GM21360 (cell line): ENCODE measurements at regions not wholly inside any gene's neighbourhood (a gene's known extent, or its start where the extent isn't known, plus 50 kb on each side); places are given as distances from the start of the nearest gene placed in this dataset.

Experiments used
- ATAC-seq: cut with Tn5 transposase; IDR thresholded peaks from one replicate; pipeline ENCODE4 v1.9.1; 2021; ENCODE audit warnings: mild to moderate bottlenecking, moderate library complexity; ENCODE audit not compliant: unreplicated experiment

GRCh38 chr13:99911965-99912566 lies 59.5 kb downstream of the ZIC5 start:
- no peak for ATAC-seq

GRCh38 chr13:99911069-99911964 lies 60.2 kb downstream of the ZIC5 start:
- no peak for ATAC-seq

GRCh38 chr13:99909836-99910619 lies 61.5 kb downstream of the ZIC5 start:
- ATAC-seq, result no peak

- ATAC-seq, result no peak
These were observed 62.3 kb downstream of the ZIC5 start for GRCh38 chr13:99909097-99909835.

GRCh38 chr13:99908140-99908803 lies 63.3 kb downstream of the ZIC5 start:
- ATAC-seq, result no peak

GRCh38 chr13:99907627-99908026 lies 63.9 kb downstream of the ZIC5 start:
- ATAC-seq, result no peak

- no peak for ATAC-seq
These were observed 64.5 kb downstream of the ZIC5 start for GRCh38 chr13:99907038-99907437.

GRCh38 chr13:99905814-99906213 lies 65.8 kb downstream of the ZIC5 start:
- no peak for ATAC-seq

GRCh38 chr13:99905224-99905623 lies 66.3 kb downstream of the ZIC5 start:
- no peak for ATAC-seq

GRCh38 chr13:99903140-99903539 lies 68.4 kb downstream of the ZIC5 start:
- ATAC-seq, result no peak

- no peak for ATAC-seq
These were observed 68.9 kb downstream of the ZIC5 start for GRCh38 chr13:99902657-99903056.

GRCh38 chr13:99900960-99901359 lies 70.6 kb downstream of the ZIC5 start:
- ATAC-seq, result no peak

GRCh38 chr13:99898421-99898820 lies 73.1 kb downstream of the ZIC5 start:
- ATAC-seq, result no peak

GRCh38 chr13:99897076-99897440 lies 74.5 kb downstream of the ZIC5 start:
- no peak for ATAC-seq

- ATAC-seq, result no peak
These were observed 75.0 kb downstream of the ZIC5 start for GRCh38 chr13:99896369-99897075.

GRCh38 chr13:99895444-99896368 lies 75.9 kb downstream of the ZIC5 start:
- ATAC-seq, result no peak

- ATAC-seq, result no peak
These were observed 76.6 kb downstream of the ZIC5 start for GRCh38 chr13:99894840-99895443.

GRCh38 chr13:99894105-99894839 lies 77.3 kb downstream of the ZIC5 start:
- ATAC-seq, result no peak
